K562 (cell line): ENCODE measurements at regions not wholly inside any gene's neighbourhood (a gene's known extent, or its start where the extent isn't known, plus 50 kb on each side); places are given as distances from the start of the nearest gene placed in this dataset.

Source experiments
- ATAC-seq: fragments of 200-7000 bp; cut with Tn5 transposase; 3 replicates; pipeline ENCODE4 v1.9.1; 2020; ENCODE audit warnings: moderate library complexity
- BruUV-seq: library from RNA; stranded (reverse); fragments of 400-500 nt; replicated peaks from 2 replicates; lab custom pipeline; 2021; lab: Mats Ljungman, UMichigan
- CTCF ChIA-PET: fragments of 300-600 bp; formaldehyde crosslinking; extraction: SDS; loops from one replicate; lab custom pipeline; 2021; ENCODE audit warnings: low intra/inter-chr PET ratio; lab: Yijun Ruan, JAX
- POLR2A ChIA-PET: fragments of 300-600, 350-650 bp; sonication (Branson Sonifier 250); formaldehyde crosslinking; extraction: SDS; loops from one replicate; lab custom pipeline; 2021; ENCODE audit warnings: antibody characterized with exemption, inconsistent platforms; lab: Yijun Ruan, JAX
- DNase-seq, 4 experiments: peaks; one replicate each; pipeline versions ENCODE4 v3.0.0 to v3.0.0-alpha.2; 2011 to 2018; ENCODE audit warnings: low spot score in 3 of 4, mixed read lengths in 3 of 4; ENCODE audit errors: extremely low read depth in 1 of 4
- FAIRE-seq: peaks from 2 replicates; lab custom pipeline; 2011; peaks lifted over from hg19 to GRCh38; lab: Jason Lieb, UNC
- H2AFZ ChIP-seq: 2 replicates; pipeline ENCODE4 v1.6.0; 2011; ENCODE audit warnings: low read depth, low read length, control low read depth, inconsistent platforms
- H3K27ac ChIP-seq: fragments of 200-600 bp; 3 replicates; pipeline ENCODE4 v1.8.0; 2011; ENCODE audit warnings: low read depth, mild to moderate bottlenecking, control low read depth, inconsistent platforms, low read length, moderate library complexity, mixed read lengths; ENCODE audit errors: extremely low read depth
- H3K27me3 ChIP-seq, 2 experiments: fragments of 300-600 bp in 1 of 2; 2 replicates in 1 of 2; 3 replicates in 1 of 2; pipeline versions ENCODE4 v1.6.0 to v1.8.0; 2011; ENCODE audit warnings: inconsistent platforms in 2 of 2, low read length in 2 of 2, mild to moderate bottlenecking in 1 of 2, mixed read lengths in 1 of 2, moderate library complexity in 1 of 2; ENCODE audit not compliant: control insufficient read depth in 2 of 2, insufficient read depth in 2 of 2
- H3K36me3 ChIP-seq: fragments of 300-600 bp; 3 replicates; pipeline ENCODE4 v1.8.0; 2011; ENCODE audit warnings: mild to moderate bottlenecking, low read length, inconsistent platforms; ENCODE audit not compliant: control insufficient read depth, insufficient read depth
- H3K4me1 ChIP-seq, 2 experiments: fragments of 200-600 bp in 1 of 2; replicated peaks in 1 of 2; 2 replicates in 1 of 2; 3 replicates in 1 of 2; pipeline versions ENCODE4 v1.5.1 to v1.8.0; 2011; ENCODE audit warnings: inconsistent platforms in 2 of 2, low read length in 2 of 2, mild to moderate bottlenecking in 1 of 2, mixed read lengths in 1 of 2, moderate library complexity in 1 of 2; ENCODE audit not compliant: control insufficient read depth in 2 of 2, insufficient read depth in 2 of 2
- H3K4me2 ChIP-seq: 2 replicates; pipeline ENCODE4 v1.6.1; 2011; ENCODE audit warnings: low read length, control low read depth, inconsistent platforms, mixed read lengths; ENCODE audit not compliant: insufficient read depth
- H3K4me3 ChIP-seq: fragments of 200-600 bp; sonication (generic), shearing (Covaris generic); 2 replicates; pipeline ENCODE4 v1.5.1; 2016; ENCODE audit warnings: control low read depth, inconsistent platforms
- H3K79me2 ChIP-seq: fragments of 200-600 bp; 3 replicates; pipeline ENCODE4 v1.8.0; 2011; ENCODE audit warnings: low read length, inconsistent platforms; ENCODE audit not compliant: control insufficient read depth, insufficient read depth
- H3K9ac ChIP-seq, 2 experiments: 2 replicates each; pipeline versions ENCODE4 v1.6.0 to v1.6.1; 2011; ENCODE audit warnings: low read depth in 2 of 2, low read length in 2 of 2, control low read depth in 1 of 2, inconsistent platforms in 1 of 2, mild to moderate bottlenecking in 1 of 2, mixed read lengths in 1 of 2; ENCODE audit not compliant: insufficient read depth in 1 of 2
- H3K9me1 ChIP-seq: one replicate; pipeline ENCODE4 v1.6.0; 2011; ENCODE audit warnings: inconsistent platforms, mild to moderate bottlenecking, low read length, moderate library complexity; ENCODE audit not compliant: control insufficient read depth, insufficient read depth
- H3K9me3 ChIP-seq: replicated peaks from 2 replicates; pipeline ENCODE4 v1.5.1; 2011; ENCODE audit warnings: low read depth, low read length, inconsistent platforms; ENCODE audit not compliant: control insufficient read depth, insufficient read depth
- H4K20me1 ChIP-seq: replicated peaks from 2 replicates; pipeline ENCODE4 v1.6.1; 2011; ENCODE audit warnings: low read length, inconsistent platforms, mixed read lengths; ENCODE audit not compliant: control insufficient read depth, insufficient read depth
- NFE2L1 ChIP-seq: fragments of 450-650 bp; IDR thresholded peaks from 2 replicates; pipeline ENCODE4 v1.6.1; 2016; ENCODE audit warnings: missing genetic modification characterization, low read depth, mild to moderate bottlenecking, missing compliant biosample characterization, moderate library complexity, borderline replicate concordance
- NR3C1 ChIP-seq: sonication (generic); formaldehyde crosslinking; IDR thresholded peaks from 2 replicates; pipeline ENCODE4 v1.8.1; 2022; ENCODE audit warnings: missing genetic modification reagents
- NR4A1 ChIP-seq, 2 experiments: fragments of 250-450 bp in 1 of 2; fragments of 450-650 bp in 1 of 2; sonication (Bioruptor Pico) in 1 of 2; IDR thresholded peaks; 2 replicates each; pipeline versions ENCODE4 v1.4.0 to v1.6.1; 2016 to 2020; ENCODE audit warnings: mild to moderate bottlenecking in 2 of 2, missing compliant biosample characterization in 1 of 2, missing genetic modification characterization in 1 of 2, moderate library complexity in 1 of 2
- SP1 ChIP-seq: sonication (generic); formaldehyde crosslinking; IDR thresholded peaks from 2 replicates; pipeline ENCODE4 v1.8.1; 2022; ENCODE audit warnings: mild to moderate bottlenecking, missing genetic modification reagents
- TBP ChIP-seq: optimal IDR thresholded peaks from 2 replicates; pipeline ENCODE3; 2011; ENCODE audit warnings: low read depth, low read length, improper control_type of control experiment
- TSC22D4 ChIP-seq: fragments of 450-650 bp; IDR thresholded peaks from 2 replicates; pipeline ENCODE4 v1.6.1; 2016; ENCODE audit warnings: missing genetic modification characterization, missing biosample characterization, control low read depth
- ZNF263 ChIP-seq: sonication (generic); formaldehyde crosslinking; IDR thresholded peaks from 2 replicates; pipeline ENCODE4 v1.8.0; 2022; ENCODE audit warnings: mild to moderate bottlenecking, missing genetic modification reagents, borderline replicate concordance
- ZNF3 ChIP-seq: fragments of 250-450 bp; sonication (Bioruptor Pico); IDR thresholded peaks from 2 replicates; pipeline ENCODE4 v1.5.0; 2021; ENCODE audit warnings: mild to moderate bottlenecking, moderate library complexity
- in situ Hi-C: fragments of 300-500 bp; cut with MboI; formaldehyde crosslinking; loops from 4 replicates; pipeline ENCODE4 v1.15.0; 2018; ENCODE audit warnings: inconsistent platforms, mixed read lengths
- intact Hi-C: fragments of 100-400 bp; cut with micrococcal nuclease; formaldehyde crosslinking; loops from 2 replicates; pipeline ENCODE4 v1.14.2; 2022
- TF ChIP-seq, protein P1 (sequence below): sonication (generic); formaldehyde crosslinking; IDR thresholded peaks from 2 replicates; pipeline ENCODE4 v1.8.1; 2022; ENCODE audit warnings: missing genetic modification reagents
- TF ChIP-seq, protein P2 (sequence below), 2 experiments: fragments of 200-800 bp in 1 of 2; sonication (Bioruptor generic) in 1 of 2; sonication (generic) in 1 of 2; formaldehyde crosslinking in 1 of 2; IDR thresholded peaks in 1 of 2; conservative IDR thresholded peaks in 1 of 2; 2 replicates each; pipeline versions ENCODE4 v1.5.0 to v1.6.1; 2016 to 2020; ENCODE audit warnings: missing compliant biosample characterization in 1 of 2, missing genetic modification characterization in 1 of 2, missing genetic modification reagents in 1 of 2

DNA sequence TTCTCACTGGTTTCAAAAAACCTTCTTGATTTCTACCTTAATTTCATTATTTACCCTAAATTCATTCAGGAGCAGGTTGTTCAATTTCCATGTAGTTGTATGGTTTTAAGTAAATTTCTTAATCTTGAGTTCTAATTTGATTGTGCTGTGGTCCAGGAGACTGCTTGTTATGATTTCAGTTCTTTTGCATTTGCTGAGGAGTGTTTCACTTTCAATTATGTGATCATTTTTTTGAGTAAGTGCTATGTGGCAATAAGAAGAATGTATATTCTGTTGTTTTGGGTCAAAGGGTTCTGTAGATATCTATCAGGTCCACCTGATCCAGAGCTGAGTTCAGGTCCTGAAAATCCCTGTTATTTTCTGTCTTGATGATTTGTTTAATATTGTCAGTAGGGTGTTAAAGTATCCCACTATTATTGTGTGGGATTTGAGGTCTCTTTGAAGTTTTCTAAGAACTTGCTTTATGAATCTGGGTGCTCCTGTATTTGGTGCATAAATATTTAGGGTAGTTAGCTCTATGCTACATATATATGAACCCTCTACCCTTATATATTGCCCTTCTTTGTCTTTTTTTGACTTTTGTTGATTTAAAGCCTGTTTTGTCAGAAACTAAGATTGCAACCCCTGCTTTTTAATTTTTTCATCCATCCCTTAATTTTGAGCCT lies 158.4 kb upstream of the TPRG1 start:
- TF ChIP-seq ZNF263 (CRISPR knock-in tag): no peak
- no peak for TF ChIP-seq NR4A1 (CRISPR knock-in tag; IDR thresholded peaks at IDR 0.05)
- no peak for TF ChIP-seq NR4A1 (tag; IDR thresholded peaks at IDR 0.05)
- TF ChIP-seq, all 486 proteins: peak for 0
- Histone ChIP-seq H3K27ac (no peak overlapping the region), H3K4me3 (no peak overlapping the region), H3K9ac (no peak overlapping the region), H3K9me3 (no peaks in the 10 kb centered on the region), H2AFZ (no peak overlapping the region), H3K9me1 (no peaks in the 10 kb centered on the region), H3K27me3 (no peaks in the 10 kb centered on the region), H3K36me3 (no peaks in the 10 kb centered on the region), H3K79me2 (no peaks in the 10 kb centered on the region), H4K20me1 (no peaks in the 10 kb centered on the region), H3K4me2 (no peak overlapping the region), H3K4me1 (no peaks in the 10 kb centered on the region)
- DNase-seq (no peak), FAIRE-seq (no peak), ATAC-seq (no peak)
- intact Hi-C loops (no loop called here), in situ Hi-C loops (no loop called here)
- ChIA-PET POLR2A (no interaction called here), CTCF (no interaction called here)
- no TSS peak for BruUV-seq

DNA sequence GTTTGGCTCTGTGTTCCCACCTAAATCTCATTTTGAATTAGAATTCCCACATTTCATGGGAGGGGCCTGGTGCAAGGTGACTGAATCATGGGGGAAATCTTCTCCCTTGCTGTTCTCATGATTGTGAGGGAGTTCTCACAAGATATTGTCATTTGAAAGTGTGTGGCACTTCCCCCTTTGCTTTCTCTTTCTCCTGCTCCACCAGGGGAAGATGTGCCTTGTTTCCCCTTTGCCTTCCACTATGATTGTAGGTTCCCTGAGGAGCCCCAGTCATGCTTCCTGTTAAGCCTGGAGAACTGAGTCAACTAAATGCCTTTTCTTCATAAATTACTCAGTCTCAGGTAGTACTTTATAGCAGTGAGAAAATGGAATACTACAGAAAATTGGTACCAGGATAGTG lies 157.2 kb upstream of the TPRG1 start:
- intact Hi-C loops: no loop called here
- POLR2A ChIA-PET: no interaction called here
- FAIRE-seq: no peak
- TF ChIP-seq, protein P1, sequence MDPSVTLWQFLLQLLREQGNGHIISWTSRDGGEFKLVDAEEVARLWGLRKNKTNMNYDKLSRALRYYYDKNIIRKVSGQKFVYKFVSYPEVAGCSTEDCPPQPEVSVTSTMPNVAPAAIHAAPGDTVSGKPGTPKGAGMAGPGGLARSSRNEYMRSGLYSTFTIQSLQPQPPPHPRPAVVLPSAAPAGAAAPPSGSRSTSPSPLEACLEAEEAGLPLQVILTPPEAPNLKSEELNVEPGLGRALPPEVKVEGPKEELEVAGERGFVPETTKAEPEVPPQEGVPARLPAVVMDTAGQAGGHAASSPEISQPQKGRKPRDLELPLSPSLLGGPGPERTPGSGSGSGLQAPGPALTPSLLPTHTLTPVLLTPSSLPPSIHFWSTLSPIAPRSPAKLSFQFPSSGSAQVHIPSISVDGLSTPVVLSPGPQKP (CRISPR knock-in tag): no peak
- TF ChIP-seq TSC22D4 (tag) (no peak), TBP (no peak), SP1 (CRISPR knock-in tag) (no peak), NR3C1 (CRISPR knock-in tag) (no peak), NFE2L1 (tag) (no peak), ZNF3 (CRISPR knock-in tag) (no peak)
- TF ChIP-seq, protein P2, sequence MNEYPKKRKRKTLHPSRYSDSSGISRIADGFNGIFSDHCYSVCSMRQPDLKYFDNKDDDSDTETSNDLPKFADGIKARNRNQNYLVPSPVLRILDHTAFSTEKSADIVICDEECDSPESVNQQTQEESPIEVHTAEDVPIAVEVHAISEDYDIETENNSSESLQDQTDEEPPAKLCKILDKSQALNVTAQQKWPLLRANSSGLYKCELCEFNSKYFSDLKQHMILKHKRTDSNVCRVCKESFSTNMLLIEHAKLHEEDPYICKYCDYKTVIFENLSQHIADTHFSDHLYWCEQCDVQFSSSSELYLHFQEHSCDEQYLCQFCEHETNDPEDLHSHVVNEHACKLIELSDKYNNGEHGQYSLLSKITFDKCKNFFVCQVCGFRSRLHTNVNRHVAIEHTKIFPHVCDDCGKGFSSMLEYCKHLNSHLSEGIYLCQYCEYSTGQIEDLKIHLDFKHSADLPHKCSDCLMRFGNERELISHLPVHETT (CRISPR knock-in tag; conservative IDR thresholded peaks at IDR 0.05 in 1 of 2, IDR thresholded peaks at IDR 0.05 in 1 of 2): no peak

More for the DNA sequence above, 157.2 kb upstream of the TPRG1 start:
- no peak overlapping the region for H2AFZ ChIP-seq
- no peak overlapping the region for H3K4me2 ChIP-seq
- in situ Hi-C loops: no loop called here
- H4K20me1 ChIP-seq: no peaks in the 10 kb centered on the region
- no peaks in the 10 kb centered on the region for H3K27me3 ChIP-seq
- CTCF ChIA-PET: no interaction called here
- no peak overlapping the region for H3K27ac ChIP-seq
- H3K9me1 ChIP-seq: no peaks in the 10 kb centered on the region
- no peaks in the 10 kb centered on the region for H3K79me2 ChIP-seq
- H3K9me3 ChIP-seq: no peaks in the 10 kb centered on the region
- no peak overlapping the region for H3K9ac ChIP-seq
- no peaks in the 10 kb centered on the region for H3K4me1 ChIP-seq
- ATAC-seq (no peak), DNase-seq (no peak)
- no peaks in the 10 kb centered on the region for H3K36me3 ChIP-seq
- no peak overlapping the region for H3K4me3 ChIP-seq
- no TSS peak for BruUV-seq
